GM08714 (cell line): ENCODE measurements at regions not wholly inside any gene's neighbourhood (a gene's known extent, or its start where the extent isn't known, plus 50 kb on each side); places are given as distances from the start of the nearest gene placed in this dataset.

Experiments
- H3K4me3 ChIP-seq: fragments of 200-500 bp; sonication (Bioruptor generic); 2 replicates; pipeline ENCODE4 v1.5.1; 2014; ENCODE audit warnings: mild to moderate bottlenecking, low read length, inconsistent platforms
- ZNF274 ChIP-seq: IDR thresholded peaks from 2 replicates; pipeline ENCODE4 v1.6.1; 2012; ENCODE audit warnings: mild to moderate bottlenecking, low read depth, low read length

GRCh38 chr13:89869312-89869711 lies 1478.2 kb upstream of the MIR17HG start:
- TF ChIP-seq ZNF274 = no peak
- no peak overlapping the region for H3K4me3 ChIP-seq

- no peak overlapping the region for H3K4me3 ChIP-seq
- no peak for TF ChIP-seq ZNF274
Observed at GRCh38 chr13:89878904-89879303, 1468.6 kb upstream of the MIR17HG start.

GRCh38 chr13:89880201-89880600 lies 1467.3 kb upstream of the MIR17HG start:
- TF ChIP-seq ZNF274 = no peak
- H3K4me3 ChIP-seq = no peak overlapping the region

GRCh38 chr13:89883893-89884448 lies 1463.5 kb upstream of the MIR17HG start:
- TF ChIP-seq ZNF274 = no peak
- no peak overlapping the region for H3K4me3 ChIP-seq

- H3K4me3 ChIP-seq = no peak overlapping the region
- TF ChIP-seq ZNF274 = no peak
Observed at GRCh38 chr13:89890806-89891205, 1456.7 kb upstream of the MIR17HG start.

GRCh38 chr13:89891416-89891815 lies 1456.1 kb upstream of the MIR17HG start:
- no peak overlapping the region for H3K4me3 ChIP-seq
- no peak for TF ChIP-seq ZNF274

GRCh38 chr13:89897681-89898080 lies 1449.8 kb upstream of the MIR17HG start:
- TF ChIP-seq ZNF274 = no peak
- H3K4me3 ChIP-seq = no peak overlapping the region

GRCh38 chr13:89899302-89900103 lies 1448.0 kb upstream of the MIR17HG start:
- no peak overlapping the region for H3K4me3 ChIP-seq
- no peak for TF ChIP-seq ZNF274

GRCh38 chr13:89900104-89900765 lies 1447.3 kb upstream of the MIR17HG start:
- TF ChIP-seq ZNF274 = no peak
- H3K4me3 ChIP-seq = no peak overlapping the region

- no peak overlapping the region for H3K4me3 ChIP-seq
- no peak for TF ChIP-seq ZNF274
Observed at GRCh38 chr13:89902223-89902622, 1445.3 kb upstream of the MIR17HG start.

- no peak for TF ChIP-seq ZNF274
- H3K4me3 ChIP-seq = no peak overlapping the region
Observed at GRCh38 chr13:89903115-89903514, 1444.4 kb upstream of the MIR17HG start.

- H3K4me3 ChIP-seq = no peak overlapping the region
- TF ChIP-seq ZNF274 = no peak
Observed at GRCh38 chr13:89910166-89910565, 1437.3 kb upstream of the MIR17HG start.

GRCh38 chr13:89916551-89916950 lies 1430.9 kb upstream of the MIR17HG start:
- no peak for TF ChIP-seq ZNF274
- H3K4me3 ChIP-seq = no peak overlapping the region

GRCh38 chr13:89920461-89920860 lies 1427.0 kb upstream of the MIR17HG start:
- no peak for TF ChIP-seq ZNF274

GRCh38 chr13:89923052-89923451 lies 1424.4 kb upstream of the MIR17HG start:
- H3K4me3 ChIP-seq = no peak overlapping the region
- no peak for TF ChIP-seq ZNF274

More at GRCh38 chr13:89920461-89920860, 1427.0 kb upstream of the MIR17HG start:
- H3K4me3 ChIP-seq = no peak overlapping the region
